GM12878 (cell line): ENCODE measurements at regions not wholly inside any gene's neighbourhood (a gene's known extent, or its start where the extent isn't known, plus 50 kb on each side); places are given as distances from the start of the nearest gene placed in this dataset.

Source experiments
- ATAC-seq: fragments of 200-7000 bp; cut with Tn5 transposase; 3 replicates; pipeline ENCODE4 v1.9.1; 2020; ENCODE audit warnings: mild to moderate bottlenecking, moderate library complexity
- BruUV-seq: library from RNA; stranded (reverse); fragments of 400-500 nt; replicated peaks from 2 replicates; lab custom pipeline; 2021; lab: Mats Ljungman, UMichigan
- CTCF ChIA-PET: fragments of 300-600 bp; sonication (Branson Sonifier 250); formaldehyde crosslinking; extraction: SDS; loops from one replicate; lab custom pipeline; 2021; ENCODE audit warnings: inconsistent platforms; lab: Yijun Ruan, JAX
- POLR2A ChIA-PET: fragments of 350-600 bp; formaldehyde crosslinking; extraction: SDS; loops from one replicate; lab custom pipeline; 2021; ENCODE audit warnings: inconsistent platforms; lab: Charles Lee
- RAD21 ChIA-PET: fragments of 300-600 bp; sonication (Branson Sonifier 250); formaldehyde crosslinking; loops from one replicate; lab custom pipeline; 2023; ENCODE audit warnings: antibody characterized with exemption; ENCODE audit not compliant: unreplicated experiment; lab: Charles Lee
- SMC1A ChIA-PET: fragments of 300-600 bp; sonication (Branson Sonifier 250); formaldehyde crosslinking; loops from one replicate; lab custom pipeline; 2023; ENCODE audit not compliant: unreplicated experiment, uncharacterized antibody; lab: Charles Lee
- DNase-seq: peaks from one replicate; pipeline ENCODE4 v3.0.0-alpha.2; 2011; ENCODE audit warnings: low read depth, low spot score
- FAIRE-seq: peaks from 3 replicates; lab custom pipeline; 2011; peaks lifted over from hg19 to GRCh38; lab: Jason Lieb, UNC
- H2AFZ ChIP-seq: 2 replicates; pipeline ENCODE4 v1.6.0; 2011; ENCODE audit warnings: low read depth, low read length, control low read depth; ENCODE audit not compliant: control insufficient read depth
- H3K27ac ChIP-seq: 2 replicates; pipeline ENCODE4 v1.5.1; 2011; ENCODE audit warnings: control low read depth; ENCODE audit not compliant: control insufficient read depth, insufficient read depth
- H3K27me3 ChIP-seq, 2 experiments: replicated peaks in 1 of 2; 2 replicates each; pipeline versions ENCODE4 v1.6.0 to v1.6.1; 2011; ENCODE audit warnings: low read length in 1 of 2; ENCODE audit not compliant: control insufficient read depth in 2 of 2, insufficient read depth in 2 of 2
- H3K36me3 ChIP-seq, 2 experiments: 2 replicates each; pipeline ENCODE4 v1.5.1; 2011; ENCODE audit warnings: low read length in 1 of 2; ENCODE audit not compliant: control insufficient read depth in 2 of 2, insufficient read depth in 2 of 2
- H3K4me1 ChIP-seq: 2 replicates; pipeline ENCODE4 v1.6.1; 2011; ENCODE audit warnings: mild to moderate bottlenecking, low read length, moderate library complexity, mixed read lengths; ENCODE audit not compliant: control insufficient read depth, insufficient read depth
- H3K4me2 ChIP-seq: 2 replicates; pipeline ENCODE4 v1.6.0; 2011; ENCODE audit warnings: control low read depth; ENCODE audit not compliant: control insufficient read depth, insufficient read depth
- H3K4me3 ChIP-seq: fragments of 200-600 bp; sonication (generic); 2 replicates; pipeline ENCODE4 v1.5.1; 2016
- H3K79me2 ChIP-seq: 2 replicates; pipeline ENCODE4 v1.6.0; 2011; ENCODE audit warnings: low read length; ENCODE audit not compliant: control insufficient read depth, insufficient read depth
- H3K9ac ChIP-seq: 2 replicates; pipeline ENCODE4 v1.8.0; 2011; ENCODE audit warnings: low read length, control low read depth, mixed read lengths; ENCODE audit not compliant: control insufficient read depth, insufficient read depth
- H3K9me3 ChIP-seq: replicated peaks from 3 replicates; pipeline ENCODE4 v1.5.1; 2011; ENCODE audit warnings: mild to moderate bottlenecking, low read length; ENCODE audit not compliant: control insufficient read depth, insufficient read depth
- H4K20me1 ChIP-seq: 2 replicates; pipeline ENCODE4 v1.6.0; 2011; ENCODE audit not compliant: control insufficient read depth, insufficient read depth
- CREB1 ChIP-seq: IDR thresholded peaks from 2 replicates; pipeline ENCODE4 v1.6.1; 2012; ENCODE audit warnings: low read depth, mild to moderate bottlenecking, inconsistent platforms
- FOS ChIP-seq: IDR thresholded peaks from 3 replicates; pipeline ENCODE4 v1.6.1; 2011; ENCODE audit warnings: borderline replicate concordance; ENCODE audit not compliant: insufficient read length; ENCODE audit errors: extremely low read depth
- LARP7 ChIP-seq: fragments of 450-650 bp; IDR thresholded peaks from 2 replicates; pipeline ENCODE4 v1.6.1; 2017; ENCODE audit warnings: mild to moderate bottlenecking
- NBN ChIP-seq: fragments of 450-650 bp; IDR thresholded peaks from 2 replicates; pipeline ENCODE4 v1.6.1; 2016
- PML ChIP-seq: IDR thresholded peaks from 2 replicates; pipeline ENCODE4 v1.6.1; 2012; ENCODE audit warnings: low read length, inconsistent platforms
- STAT1 ChIP-seq: fragments of 450-650 bp; conservative IDR thresholded peaks from 2 replicates; pipeline ENCODE4 v1.6.1; 2014; ENCODE audit warnings: antibody characterized with exemption, mild to moderate bottlenecking
- TCF7 ChIP-seq: IDR thresholded peaks from 2 replicates; pipeline ENCODE4 v1.6.1; 2014; ENCODE audit warnings: antibody characterized with exemption, borderline replicate concordance
- ZBTB40 ChIP-seq: fragments of 450-650 bp; IDR thresholded peaks from 2 replicates; pipeline ENCODE4 v1.6.1; 2016; ENCODE audit warnings: mild to moderate bottlenecking, moderate library complexity, borderline replicate concordance
- in situ Hi-C: fragments of 300-500 bp; cut with MboI; formaldehyde crosslinking; loops from 9 replicates; pipeline ENCODE4 v1.14.3; 2018; ENCODE audit warnings: mixed read lengths
- intact Hi-C: fragments of 100-400 bp; cut with micrococcal nuclease; formaldehyde crosslinking; loops from one replicate; pipeline ENCODE4 v1.14.2; 2022; ENCODE audit not compliant: unreplicated experiment

- TF ChIP-seq ZBTB40 (no peak), STAT1 (no peak), TCF7 (no peak), CREB1 (no peak), LARP7 (no peak)
Measured at GRCh38 chr10:89857431-89858042, 156.1 kb downstream of the KIF20B start (continued).

- Histone ChIP-seq H3K4me2 (peak overlapping the region; percentile 49), H4K20me1 (no peaks in the 10 kb centered on the region), H3K36me3 (no peaks in the 10 kb centered on the region), H3K4me1 (no peaks in the 10 kb centered on the region), H3K4me3 (no peak overlapping the region), H3K27ac (no peak overlapping the region; the same call in 1 of the 2 replicates), H3K79me2 (no peaks in the 10 kb centered on the region), H3K9me3 (no peaks in the 10 kb centered on the region), H3K27me3 (no peaks in the 10 kb centered on the region), H2AFZ (peak overlapping the region; percentile 74), H3K9ac (no peak overlapping the region)
- intact Hi-C loops = no loop called here
- ATAC-seq (no peak), FAIRE-seq (no peak), DNase-seq (no peak)
- no TSS peak for BruUV-seq
- SMC1A ChIA-PET = interaction anchor here (0.9 to 1.3 kb wide), 3 partner anchors 11 to 45 kb away, joined by 3 to 5 read pairs (median 3); no protein-coding TSS in a partner anchor
- in situ Hi-C loops = no loop called here
- CTCF ChIA-PET = interaction anchor here (0.7 kb wide), 1 partner anchor 11 kb away, joined by 3 read pairs; no protein-coding TSS in a partner anchor
- RAD21 ChIA-PET = interaction anchor here (1.2 kb wide), 1 partner anchor 33 kb away, joined by 3 read pairs; no protein-coding TSS in a partner anchor
- TF ChIP-seq FOS (no peak), PML (no peak), NBN (peak; percentile 25; the same call in 1 of the 2 replicates)
- POLR2A ChIA-PET = no interaction called here
Measured at GRCh38 chr10:89861199-89861573, 159.8 kb downstream of the KIF20B start.
